Coronary artery (tissue), 2 donors: ENCODE measurements at regions not wholly inside any gene's neighbourhood (a gene's known extent, or its start where the extent isn't known, plus 50 kb on each side); places are given as distances from the start of the nearest gene placed in this dataset.
"Not testable (repeated sequence)": the region's sequence is repeated elsewhere in the genome, so short reads cannot be mapped to it uniquely, and the experiment has no call there.

ENCODE experiments used
- DNase-seq: peaks from one replicate; pipeline ENCODE4 v3.0.0-alpha.2; 2017; ENCODE audit warnings: low spot score
- H3K27ac ChIP-seq, 2 donors: fragments of 200-600 bp; sonication (generic); one replicate each; pipeline ENCODE4 v1.5.1; 2016 to 2019
- H3K4me3 ChIP-seq: fragments of 200-600 bp; sonication (generic); 2 replicates; pipeline ENCODE4 v1.5.1; 2016; ENCODE audit warnings: mild to moderate bottlenecking, moderate library complexity
- CTCF ChIP-seq: fragments of 200-600 bp; sonication (generic); IDR thresholded peaks from one replicate; pipeline ENCODE4 v1.5.1; 2019; ENCODE audit warnings: antibody characterized with exemption

GRCh38 chr3:103499967-103500366, 1065.2 kb downstream of the ZPLD1 start:
- Histone ChIP-seq H3K4me3 (no peak overlapping the region), H3K27ac (no peak overlapping the region)
- DNase-seq: no peak
- no peak for TF ChIP-seq CTCF

GRCh38 chr3:103510760-103511159, 1075.9 kb downstream of the ZPLD1 start:
- Histone ChIP-seq H3K27ac (no peak overlapping the region), H3K4me3 (no peak overlapping the region)
- no peak for TF ChIP-seq CTCF
- no peak for DNase-seq

- Histone ChIP-seq H3K4me3 (no peak overlapping the region), H3K27ac (no peak overlapping the region)
- DNase-seq: no peak
- TF ChIP-seq CTCF: no peak
Observed at GRCh38 chr3:103511891-103512290, 1077.1 kb downstream of the ZPLD1 start.

- no peak for TF ChIP-seq CTCF
- H3K27ac ChIP-seq: no peak overlapping the region
- no peak overlapping the region for H3K4me3 ChIP-seq
- no peak for DNase-seq
Observed at GRCh38 chr3:103512595-103512994, 1077.8 kb downstream of the ZPLD1 start.

- DNase-seq: no peak
- H3K4me3 ChIP-seq: no peak overlapping the region
Observed at GRCh38 chr3:103513003-103513402, 1078.2 kb downstream of the ZPLD1 start.

GRCh38 chr3:103515116-103515515, 1080.3 kb downstream of the ZPLD1 start:
- DNase-seq: no peak
- no peak for TF ChIP-seq CTCF
- no peak overlapping the region for H3K27ac ChIP-seq
- H3K4me3 ChIP-seq: no peak overlapping the region

More at GRCh38 chr3:103513003-103513402, 1078.2 kb downstream of the ZPLD1 start:
- TF ChIP-seq CTCF: no peak
- no peak overlapping the region for H3K27ac ChIP-seq

GRCh38 chr3:103516950-103517349, 1082.1 kb downstream of the ZPLD1 start:
- H3K4me3 ChIP-seq: no peak overlapping the region
- no peak for TF ChIP-seq CTCF
- DNase-seq: no peak
- H3K27ac ChIP-seq: no peak overlapping the region

GRCh38 chr3:103531327-103531726, 1096.5 kb downstream of the ZPLD1 start:
- H3K27ac ChIP-seq, H3K4me3 ChIP-seq, DNase-seq: not testable (repeated sequence)
